Upper lobe of left lung (tissue), 6 donors: ENCODE measurements at regions not wholly inside any gene's neighbourhood (a gene's known extent, or its start where the extent isn't known, plus 50 kb on each side); places are given as distances from the start of the nearest gene placed in this dataset.

Experiments used
- ATAC-seq, 2 donors: fragments of 200-7000 bp; cut with Tn5 transposase; one replicate each; pipeline ENCODE4 v1.9.1; 2022; ENCODE audit warnings: mild to moderate bottlenecking in 2 of 2, moderate library complexity in 2 of 2; ENCODE audit not compliant: low FRiP score in 2 of 2
- DNase-seq, 2 donors: peaks; one replicate each; pipeline ENCODE4 v3.0.0-alpha.2; 2019 to 2020
- H3K27ac ChIP-seq, 4 donors: fragments of 200-600 bp; sonication (generic); one replicate each; pipeline ENCODE4 v1.5.1; 2016 to 2019
- H3K27me3 ChIP-seq, 4 donors: fragments of 200-600 bp; sonication (generic); one replicate each; pipeline ENCODE4 v1.5.1; 2017 to 2019
- H3K36me3 ChIP-seq, 4 donors: fragments of 200-600 bp; sonication (generic); one replicate each; pipeline ENCODE4 v1.5.1; 2016 to 2019
- H3K4me1 ChIP-seq, 4 donors: fragments of 200-600 bp; sonication (generic); one replicate each; pipeline ENCODE4 v1.5.1; 2018 to 2019
- H3K4me3 ChIP-seq, 4 donors: fragments of 200-600 bp; sonication (generic); one replicate each; pipeline ENCODE4 v1.5.1; 2017 to 2019; ENCODE audit warnings: mild to moderate bottlenecking in 2 of 4, moderate library complexity in 1 of 4
- H3K9me3 ChIP-seq, 4 donors: fragments of 200-600 bp; sonication (generic); one replicate each; pipeline ENCODE4 v1.5.1; 2018 to 2019
- CTCF ChIP-seq, 6 experiments: fragments of 450-650 bp in 4 of 6; fragments of 200-600 bp in 2 of 6; sonication (generic) in 2 of 6; IDR thresholded peaks; one replicate each; pipeline ENCODE4 v1.5.1; 2016 to 2019; ENCODE audit warnings: antibody characterized with exemption in 6 of 6
- EP300 ChIP-seq, 4 donors: sonication (generic); formaldehyde crosslinking; IDR thresholded peaks; one replicate each; pipeline ENCODE4 v1.5.1; 2017; ENCODE audit warnings: antibody characterized with exemption in 4 of 4, control low read depth in 2 of 4
- POLR2A ChIP-seq, 4 donors: fragments of 450-650 bp; IDR thresholded peaks; one replicate each; pipeline ENCODE4 v1.5.1; 2016 to 2017; ENCODE audit warnings: antibody characterized with exemption in 4 of 4, mild to moderate bottlenecking in 2 of 4
- POLR2AphosphoS5 ChIP-seq, 2 donors: sonication (generic); formaldehyde crosslinking; IDR thresholded peaks; one replicate each; pipeline ENCODE4 v1.5.1; 2017; ENCODE audit warnings: antibody characterized with exemption in 2 of 2
- WGBS, 2 donors: methylation state at CpG; one replicate each; pipeline ENCODE4 v1.1.5; 2017 to 2018; 5-methylcytosine and 5-hydroxymethylcytosine counted together
- donor health status: DM: no; HTN: no; CAD: no; lungs with moderate emphysema.
- donor health status: DM: no; HTN: yes; CAD: no; lungs with severe emphysema.

GRCh38 chr9:87359264-87359663 lies 138.4 kb upstream of the DAPK1 start:
- Histone ChIP-seq H3K4me1 (no peaks in the 10 kb centered on the region), H3K36me3 (no peaks in the 10 kb centered on the region), H3K4me3 (no peak overlapping the region), H3K9me3 (no peaks in the 10 kb centered on the region), H3K27me3 (no peaks in the 10 kb centered on the region), H3K27ac (no peak overlapping the region)
- no peak for DNase-seq
- ATAC-seq: no peak
- TF ChIP-seq POLR2AphosphoS5 (IDR thresholded peaks at IDR 0.05): no peak
- TF ChIP-seq POLR2A (IDR thresholded peaks at IDR 0.05): no peak
- TF ChIP-seq CTCF (IDR thresholded peaks at IDR 0.05): no peak
- TF ChIP-seq EP300 (IDR thresholded peaks at IDR 0.05): no peak

- DNase-seq (no peak), ATAC-seq (no peak)
- Histone ChIP-seq H3K4me3 (no peak overlapping the region), H3K27ac (no peak overlapping the region), H3K27me3 (no peaks in the 10 kb centered on the region), H3K4me1 (no peaks in the 10 kb centered on the region), H3K36me3 (no peaks in the 10 kb centered on the region), H3K9me3 (peaks cover 0 to 3% (median 0%) of the 10 kb centered on the region in 4 donors)
- TF ChIP-seq POLR2AphosphoS5 (IDR thresholded peaks at IDR 0.05) (no peak), POLR2A (IDR thresholded peaks at IDR 0.05) (no peak), CTCF (IDR thresholded peaks at IDR 0.05) (no peak), EP300 (IDR thresholded peaks at IDR 0.05) (no peak)
- WGBS, 2 donors: 54 to 62% methylated on average over 3 of the region's 3 CpGs
Measured at GRCh38 chr9:87359958-87360601, 137.6 kb upstream of the DAPK1 start.

DNA sequence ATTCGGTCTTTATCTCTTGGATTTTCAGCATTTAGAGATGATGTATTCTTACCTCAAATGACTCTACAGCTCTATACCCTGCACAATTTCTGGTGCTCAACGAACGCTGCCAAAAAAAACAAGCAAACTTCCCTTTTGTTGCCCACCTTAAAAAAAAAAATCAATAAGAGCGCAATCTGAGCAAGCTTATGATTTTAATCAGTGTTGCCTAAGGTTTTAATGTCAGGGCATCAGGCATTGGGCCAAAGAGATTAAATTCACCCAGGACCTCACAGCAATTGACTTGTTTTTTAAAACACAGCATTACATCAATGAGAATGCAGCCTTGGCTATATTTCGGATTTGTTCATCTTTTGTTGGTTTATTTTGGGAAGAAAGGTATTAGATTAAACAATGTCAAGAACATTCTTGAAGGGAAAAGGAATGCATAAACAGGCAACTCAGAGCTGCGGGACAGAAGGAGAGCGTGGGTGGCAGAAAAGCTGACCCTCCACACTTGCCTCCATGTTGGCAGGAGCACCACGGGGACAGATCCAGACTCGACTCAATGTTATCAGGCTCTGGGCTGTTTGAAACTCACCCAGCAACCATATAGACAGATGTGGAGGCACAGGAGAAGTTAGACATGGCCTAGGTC lies 127.5 kb upstream of the DAPK1 start:
- Histone ChIP-seq H3K9me3 (no peaks in the 10 kb centered on the region), H3K4me1 (no peaks in the 10 kb centered on the region), H3K4me3 (no peak overlapping the region), H3K27me3 (no peaks in the 10 kb centered on the region), H3K27ac (no peak overlapping the region), H3K36me3 (no peaks in the 10 kb centered on the region)
- ATAC-seq (no peak), DNase-seq (no peak)
- no peak for TF ChIP-seq EP300 (IDR thresholded peaks at IDR 0.05)
- no peak for TF ChIP-seq POLR2A (IDR thresholded peaks at IDR 0.05)
- no peak for TF ChIP-seq POLR2AphosphoS5 (IDR thresholded peaks at IDR 0.05)
- no peak for TF ChIP-seq CTCF (IDR thresholded peaks at IDR 0.05)
- WGBS, 2 donors: 59 to 73% methylated on average over 9 of the region's 9 CpGs

GRCh38 chr9:87371795-87372355 lies 125.8 kb upstream of the DAPK1 start:
- DNase-seq: peak in 1 of 2 donors; percentile 10
- Histone ChIP-seq H3K4me3 (no peak overlapping the region), H3K27me3 (no peaks in the 10 kb centered on the region), H3K27ac (no peak overlapping the region), H3K4me1 (no peaks in the 10 kb centered on the region), H3K9me3 (no peaks in the 10 kb centered on the region), H3K36me3 (no peaks in the 10 kb centered on the region)
- no peak for TF ChIP-seq POLR2AphosphoS5 (IDR thresholded peaks at IDR 0.05)
- TF ChIP-seq CTCF (IDR thresholded peaks at IDR 0.05): no peak
- TF ChIP-seq POLR2A (IDR thresholded peaks at IDR 0.05): no peak
- no peak for TF ChIP-seq EP300 (IDR thresholded peaks at IDR 0.05)
- 84% methylated on average over 6 of the region's 6 CpGs for WGBS, 2 donors
- ATAC-seq: no peak
